ENCODE measurements at regions not wholly inside any gene's neighbourhood (a gene's known extent, or its start where the extent isn't known, plus 50 kb on each side); places are given as distances from the start of the nearest gene placed in this dataset.

GRCh38 chr2:155913356-155913755, 419.2 kb downstream of the NR4A2 start:
- Mint-ChIP-seq H3K9me3 (ENCODE audit: low read depth) (no peaks in the 10 kb centered on the region), H3K4me1 (ENCODE audit: low read depth) (no peaks in the 10 kb centered on the region), H3K27ac (no peak overlapping the region), H3K4me3 (ENCODE audit: low read depth) (no peak overlapping the region), H3K27me3 (no peaks in the 10 kb centered on the region), H3K36me3 (ENCODE audit: insufficient read depth) (no peaks in the 10 kb centered on the region)
- TF ChIP-seq, protein P1, sequence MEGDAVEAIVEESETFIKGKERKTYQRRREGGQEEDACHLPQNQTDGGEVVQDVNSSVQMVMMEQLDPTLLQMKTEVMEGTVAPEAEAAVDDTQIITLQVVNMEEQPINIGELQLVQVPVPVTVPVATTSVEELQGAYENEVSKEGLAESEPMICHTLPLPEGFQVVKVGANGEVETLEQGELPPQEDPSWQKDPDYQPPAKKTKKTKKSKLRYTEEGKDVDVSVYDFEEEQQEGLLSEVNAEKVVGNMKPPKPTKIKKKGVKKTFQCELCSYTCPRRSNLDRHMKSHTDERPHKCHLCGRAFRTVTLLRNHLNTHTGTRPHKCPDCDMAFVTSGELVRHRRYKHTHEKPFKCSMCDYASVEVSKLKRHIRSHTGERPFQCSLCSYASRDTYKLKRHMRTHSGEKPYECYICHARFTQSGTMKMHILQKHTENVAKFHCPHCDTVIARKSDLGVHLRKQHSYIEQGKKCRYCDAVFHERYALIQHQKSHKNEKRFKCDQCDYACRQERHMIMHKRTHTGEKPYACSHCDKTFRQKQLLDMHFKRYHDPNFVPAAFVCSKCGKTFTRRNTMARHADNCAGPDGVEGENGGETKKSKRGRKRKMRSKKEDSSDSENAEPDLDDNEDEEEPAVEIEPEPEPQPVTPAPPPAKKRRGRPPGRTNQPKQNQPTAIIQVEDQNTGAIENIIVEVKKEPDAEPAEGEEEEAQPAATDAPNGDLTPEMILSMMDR (IDR thresholded peaks at IDR 0.05; ENCODE audit: unreplicated experiment): no peak
- no peak for DNase-seq (ENCODE audit: low spot score, unreplicated experiment)

- TF ChIP-seq, protein P1 (IDR thresholded peaks at IDR 0.05; ENCODE audit: unreplicated experiment): no peak
- H3K9me3 Mint-ChIP-seq (ENCODE audit: low read depth): no peaks in the 10 kb centered on the region
- H3K4me3 Mint-ChIP-seq (ENCODE audit: low read depth): no peak overlapping the region
- DNase-seq (ENCODE audit: low spot score, unreplicated experiment): no peak
- no peaks in the 10 kb centered on the region for H3K27me3 Mint-ChIP-seq
- no peak overlapping the region for H3K27ac Mint-ChIP-seq
- H3K4me1 Mint-ChIP-seq (ENCODE audit: low read depth): no peaks in the 10 kb centered on the region
- no peaks in the 10 kb centered on the region for H3K36me3 Mint-ChIP-seq (ENCODE audit: insufficient read depth)
Observed at GRCh38 chr2:155908567-155908966, 424.0 kb downstream of the NR4A2 start.

- no peaks in the 10 kb centered on the region for H3K4me1 Mint-ChIP-seq (ENCODE audit: low read depth)
- H3K27ac Mint-ChIP-seq: no peak overlapping the region
- no peak overlapping the region for H3K4me3 Mint-ChIP-seq (ENCODE audit: low read depth)
- no peaks in the 10 kb centered on the region for H3K27me3 Mint-ChIP-seq
- H3K36me3 Mint-ChIP-seq (ENCODE audit: insufficient read depth): no peaks in the 10 kb centered on the region
- DNase-seq (ENCODE audit: low spot score, unreplicated experiment): no peak
- H3K9me3 Mint-ChIP-seq (ENCODE audit: low read depth): no peaks in the 10 kb centered on the region
- TF ChIP-seq, protein P1 (IDR thresholded peaks at IDR 0.05; ENCODE audit: unreplicated experiment): no peak
Observed at GRCh38 chr2:155907211-155907610, 425.3 kb downstream of the NR4A2 start.

GRCh38 chr2:155905657-155906056, 426.9 kb downstream of the NR4A2 start:
- H3K4me3 Mint-ChIP-seq (ENCODE audit: low read depth): no peak overlapping the region
- H3K27ac Mint-ChIP-seq: no peak overlapping the region
- TF ChIP-seq, protein P1 (IDR thresholded peaks at IDR 0.05; ENCODE audit: unreplicated experiment): no peak
- no peaks in the 10 kb centered on the region for H3K36me3 Mint-ChIP-seq (ENCODE audit: insufficient read depth)
- H3K4me1 Mint-ChIP-seq (ENCODE audit: low read depth): no peaks in the 10 kb centered on the region
- DNase-seq (ENCODE audit: low spot score, unreplicated experiment): no peak
- no peaks in the 10 kb centered on the region for H3K9me3 Mint-ChIP-seq (ENCODE audit: low read depth)
- no peaks in the 10 kb centered on the region for H3K27me3 Mint-ChIP-seq

DNA sequence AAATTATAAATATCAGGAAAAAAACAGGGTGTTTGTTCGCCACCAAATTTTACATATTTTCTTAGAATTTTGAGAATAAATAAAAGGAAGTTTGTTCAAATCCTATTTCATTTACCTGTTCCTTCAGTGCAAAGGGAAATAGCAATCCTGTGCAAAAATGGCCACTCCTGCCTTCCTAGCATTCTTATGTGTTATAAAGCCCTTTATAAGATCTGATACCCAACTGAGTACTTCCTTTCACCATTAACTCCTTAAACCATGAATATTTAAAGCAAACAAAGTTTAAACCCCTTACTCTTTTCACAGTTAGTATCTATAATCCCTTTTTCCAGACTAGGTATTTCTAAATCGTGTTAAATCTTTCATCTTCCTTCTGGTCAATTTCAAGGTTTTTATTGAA, 427.8 kb downstream of the NR4A2 start:
- Mint-ChIP-seq H3K36me3 (ENCODE audit: insufficient read depth) (no peaks in the 10 kb centered on the region), H3K4me3 (ENCODE audit: low read depth) (no peak overlapping the region), H3K27me3 (no peaks in the 10 kb centered on the region), H3K9me3 (ENCODE audit: low read depth) (no peaks in the 10 kb centered on the region), H3K27ac (no peak overlapping the region), H3K4me1 (ENCODE audit: low read depth) (no peaks in the 10 kb centered on the region)
- TF ChIP-seq, protein P1 (IDR thresholded peaks at IDR 0.05; ENCODE audit: unreplicated experiment): no peak
- no peak for DNase-seq (ENCODE audit: low spot score, unreplicated experiment)

Measured in progenitor cell of endocrine pancreas (in vitro differentiated cells).